Embryonic facial prominence (tissue), 1 donor: ENCODE measurements at regions not wholly inside any gene's neighbourhood (a gene's known extent, or its start where the extent isn't known, plus 50 kb on each side); places are given as distances from the start of the nearest gene placed in this dataset.
"Not testable (repeated sequence)": the region's sequence is repeated elsewhere in the genome, so short reads cannot be mapped to it uniquely, and the experiment has no call there.

Experiments
- DNase-seq: peaks from one replicate; pipeline ENCODE4 v3.0.0-alpha.2; 2016; ENCODE audit errors: extremely low spot score

GRCh38 chr6:141877275-141877983 lies 255.3 kb upstream of the GJE1 start:
- DNase-seq: no peak

GRCh38 chr6:141874930-141875602 lies 257.7 kb upstream of the GJE1 start:
- DNase-seq: no peak

DNA sequence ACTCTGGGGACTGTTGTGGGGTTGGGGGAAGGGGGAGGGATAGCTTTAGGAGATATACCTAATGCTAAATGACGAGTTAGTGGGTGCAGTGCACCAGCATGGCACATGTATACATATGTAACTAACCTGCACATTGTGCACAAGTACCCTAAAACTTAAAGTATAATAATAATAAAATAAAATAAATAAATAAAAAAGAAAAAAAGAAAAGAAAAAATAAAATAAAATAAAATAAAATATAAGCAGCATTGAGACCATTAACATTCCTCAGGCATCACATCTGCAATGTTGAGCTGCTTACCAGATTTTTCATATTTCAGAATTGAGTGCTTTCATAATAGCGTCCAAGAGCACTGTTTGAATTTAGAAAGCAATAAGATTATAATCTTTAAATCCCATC lies 263.2 kb upstream of the GJE1 start:
- DNase-seq: not testable (repeated sequence)

GRCh38 chr6:141867767-141868166 lies 265.0 kb upstream of the GJE1 start:
- no peak for DNase-seq

DNA sequence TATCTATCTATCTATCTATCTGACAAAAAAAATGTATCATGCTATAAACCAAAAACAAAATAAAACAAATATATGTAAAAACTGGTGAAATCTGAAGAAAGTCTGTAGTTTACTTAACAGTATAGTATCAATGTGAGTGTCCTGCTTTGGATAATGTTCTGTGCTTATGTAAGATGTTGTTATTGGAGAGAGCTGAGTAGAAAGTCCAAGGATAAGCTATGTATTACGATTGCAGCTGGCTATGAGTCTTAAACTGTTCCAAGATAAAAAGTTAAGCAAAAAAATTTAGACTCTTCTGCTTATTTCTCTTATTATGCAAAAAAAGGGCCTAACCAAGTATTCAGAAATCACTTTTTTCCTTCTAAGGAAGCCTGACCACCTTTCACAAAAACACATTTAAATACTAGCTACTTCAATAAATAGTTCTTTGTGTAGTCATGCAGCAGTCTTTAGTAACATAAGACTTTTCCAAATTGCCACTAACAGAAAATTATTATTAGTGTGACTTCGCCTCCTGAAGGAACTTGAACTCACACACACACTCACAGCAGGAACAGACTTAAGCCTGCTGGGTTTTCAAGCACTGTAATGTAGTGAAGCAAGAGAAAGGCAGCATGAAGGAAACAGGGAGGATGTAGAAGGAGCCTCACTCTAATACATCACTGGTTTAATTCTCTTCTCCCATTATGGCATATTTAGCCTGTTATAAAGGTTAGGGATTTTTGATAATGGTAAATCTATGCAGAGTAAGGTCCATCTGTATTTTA lies 265.8 kb upstream of the GJE1 start:
- DNase-seq: no peak

GRCh38 chr6:141851063-141851462 lies 281.7 kb upstream of the GJE1 start:
- DNase-seq: no peak

- DNase-seq: no peak
These were observed 284.5 kb upstream of the GJE1 start for GRCh38 chr6:141848029-141848890.

DNA sequence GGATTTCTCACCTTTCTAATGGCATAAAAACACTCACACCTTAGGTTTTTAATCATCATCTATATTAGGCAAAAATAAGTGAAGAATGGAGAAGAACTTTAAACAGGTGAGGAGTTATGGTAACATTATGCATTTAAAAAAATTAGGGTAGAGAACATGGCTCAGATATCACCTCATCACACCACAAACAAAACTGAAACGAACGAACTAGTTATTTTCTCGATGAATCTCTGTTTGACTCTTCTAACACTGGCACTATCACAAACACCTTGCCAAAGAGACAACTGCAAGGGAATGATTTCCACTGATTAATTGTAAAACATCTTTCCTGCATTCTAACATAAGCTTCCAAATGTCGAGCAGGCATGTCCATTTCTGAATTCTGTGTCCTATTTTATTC lies 286.1 kb upstream of the GJE1 start:
- no peak for DNase-seq

DNA sequence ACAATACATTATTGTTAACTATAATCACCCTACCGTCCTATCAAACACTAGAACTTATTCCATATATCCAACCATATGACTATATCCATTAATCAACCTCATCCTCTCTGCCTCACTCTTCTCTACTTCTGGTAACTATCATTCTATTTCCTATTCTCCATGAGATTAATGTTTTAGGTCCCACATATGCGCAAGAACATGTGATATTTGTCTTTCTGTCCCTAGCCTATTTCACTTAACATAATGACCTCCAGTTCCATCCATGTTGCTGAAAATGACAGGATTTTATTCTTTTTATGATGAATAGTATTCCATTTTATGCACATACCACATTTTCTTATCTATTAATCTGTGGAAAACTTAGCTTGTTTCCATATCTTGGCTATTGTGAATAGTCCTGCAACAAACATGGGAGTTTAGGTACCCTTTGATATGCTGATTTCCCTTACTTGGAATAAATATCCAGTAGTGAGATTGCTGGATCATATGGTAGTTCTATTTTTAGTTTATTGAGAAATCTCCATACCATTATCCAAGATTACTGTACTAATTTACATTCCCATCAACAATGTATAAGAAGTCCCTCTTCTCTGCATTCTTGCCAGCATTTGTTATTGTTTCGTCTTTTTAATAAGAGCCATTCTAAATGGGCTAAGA lies 289.4 kb upstream of the GJE1 start:
- DNase-seq: no peak

DNA sequence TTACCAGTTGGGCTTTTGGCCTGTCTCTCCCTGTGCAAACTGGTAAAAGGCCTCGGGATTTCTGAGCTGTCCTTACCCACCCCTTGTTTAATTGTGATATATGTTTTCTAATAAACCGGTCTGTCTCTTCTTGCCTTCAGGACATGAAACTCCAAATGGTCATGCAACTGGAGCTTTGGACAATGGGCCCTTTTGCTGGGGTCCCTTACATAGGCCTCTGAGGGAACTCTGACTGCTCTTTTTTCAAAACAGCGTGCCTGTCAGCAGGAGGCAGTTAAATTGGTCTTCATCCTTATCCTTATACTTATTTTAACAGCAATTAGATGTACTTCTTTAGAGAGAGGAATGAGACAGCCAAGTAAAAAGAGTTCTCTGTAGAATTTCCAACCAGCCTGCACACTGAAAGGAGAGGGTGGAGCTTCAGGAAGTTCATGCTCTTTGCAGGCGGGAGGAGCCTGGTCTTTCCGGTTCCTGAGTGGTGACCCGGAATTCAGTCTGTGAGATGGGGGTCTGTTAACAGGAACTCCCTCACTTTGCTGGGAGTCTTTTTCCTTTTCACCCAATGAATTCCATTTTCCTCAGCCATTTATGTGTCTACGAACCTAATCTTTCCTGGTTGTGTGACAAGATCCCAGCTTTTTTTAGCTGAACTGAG lies 299.6 kb upstream of the GJE1 start:
- no peak for DNase-seq

DNA sequence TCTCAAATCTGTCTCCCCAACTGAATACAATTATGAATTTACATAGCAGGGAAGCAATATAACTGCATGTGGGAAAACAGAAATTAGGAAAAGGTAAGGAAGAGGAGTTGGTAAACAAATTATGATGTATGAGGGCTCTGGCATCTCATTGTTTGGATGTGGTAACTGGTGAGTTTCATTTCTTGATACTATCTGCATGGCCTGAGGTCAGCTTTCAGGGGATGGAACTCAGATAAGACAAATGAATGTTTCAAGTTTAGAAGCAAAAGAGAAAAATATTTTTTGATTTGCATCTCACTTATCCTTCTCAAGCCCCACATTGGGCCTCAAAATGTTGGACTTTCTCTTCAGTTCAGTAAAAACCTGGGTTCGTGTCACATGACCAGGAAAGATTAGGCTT lies 302.2 kb upstream of the GJE1 start:
- DNase-seq: no peak

GRCh38 chr6:141829566-141830360 lies 303.0 kb upstream of the GJE1 start:
- no peak for DNase-seq

DNA sequence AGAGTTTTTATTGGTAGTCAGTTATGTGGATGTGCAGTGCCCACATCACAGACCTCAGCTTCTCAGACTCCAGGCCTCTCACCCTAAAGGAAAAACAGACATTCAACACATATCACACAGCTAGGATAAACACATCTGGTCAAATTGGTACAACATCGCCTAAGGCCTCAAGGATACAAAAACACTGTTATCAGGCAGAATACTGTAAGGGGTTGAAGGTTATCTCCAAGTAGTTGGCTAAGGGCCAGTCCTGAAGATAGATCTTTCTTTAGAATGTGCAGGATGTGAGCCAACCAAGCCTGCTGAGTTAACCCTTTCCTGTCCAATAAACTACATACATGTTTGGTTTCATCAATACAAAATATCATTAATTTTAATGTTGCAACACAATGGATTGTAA lies 308.4 kb upstream of the GJE1 start:
- no peak for DNase-seq

GRCh38 chr6:141815039-141815438 lies 317.7 kb upstream of the GJE1 start:
- DNase-seq: not testable (repeated sequence)

- no peak for DNase-seq
These were observed 322.8 kb upstream of the GJE1 start for GRCh38 chr6:141809901-141810300.

GRCh38 chr6:141808662-141809061 lies 324.1 kb upstream of the GJE1 start:
- no peak for DNase-seq

- DNase-seq: not testable (repeated sequence)
These were observed 331.8 kb upstream of the GJE1 start for GRCh38 chr6:141800973-141801372.

GRCh38 chr6:141790921-141791320 lies 341.8 kb upstream of the GJE1 start:
- no peak for DNase-seq

- DNase-seq: no peak
These were observed 344.6 kb upstream of the GJE1 start for GRCh38 chr6:141788096-141788495.

GRCh38 chr6:141783585-141783984 lies 349.1 kb upstream of the GJE1 start:
- no peak for DNase-seq
